ENCODE measurements at regions not wholly inside any gene's neighbourhood (a gene's known extent, or its start where the extent isn't known, plus 50 kb on each side); places are given as distances from the start of the nearest gene placed in this dataset.

- Histone ChIP-seq H3K36me3 (replicated peaks in 1 of 2) (no peaks in the 10 kb centered on the region), H3K9me3 (replicated peaks in 1 of 3) (no peaks in the 10 kb centered on the region), H3K4me3 (no peak overlapping the region), H3K27ac (no peak overlapping the region), H3K4me1 (replicated peaks in 1 of 2) (no peaks in the 10 kb centered on the region), H3K27me3 (no peaks in the 10 kb centered on the region)
- no peak for DNase-seq
- intact Hi-C loops (cut with DNase I): no loop called here
- 44 to 71% (median 57%) methylated on average over 2 of the region's 2 CpGs for WGBS, 4 donors
- no peak for TF ChIP-seq POLR2A (IDR thresholded peaks at IDR 0.05)
- no peak for TF ChIP-seq CTCF (IDR thresholded peaks at IDR 0.05)
Measured at GRCh38 chr3:162072656-162073164, 576.1 kb downstream of the OTOL1 start.

GRCh38 chr3:162073422-162073975 lies 576.9 kb downstream of the OTOL1 start:
- DNase-seq: no peak
- H3K36me3 ChIP-seq (replicated peaks in 1 of 2): no peaks in the 10 kb centered on the region
- no peak overlapping the region for H3K27ac ChIP-seq
- H3K27me3 ChIP-seq: no peaks in the 10 kb centered on the region
- H3K4me1 ChIP-seq (replicated peaks in 1 of 2): no peaks in the 10 kb centered on the region
- 42 to 57% (median 47%) methylated on average over 4 of the region's 4 CpGs for WGBS, 4 donors
- no peaks in the 10 kb centered on the region for H3K9me3 ChIP-seq (replicated peaks in 1 of 3)
- no peak overlapping the region for H3K4me3 ChIP-seq
- intact Hi-C loops (cut with DNase I): no loop called here
- TF ChIP-seq POLR2A (IDR thresholded peaks at IDR 0.05): no peak
- no peak for TF ChIP-seq CTCF (IDR thresholded peaks at IDR 0.05)

GRCh38 chr3:162077108-162077507 lies 580.5 kb downstream of the OTOL1 start:
- 65 to 82% (median 74%) methylated on average over 3 of the region's 3 CpGs for WGBS, 4 donors
- no peaks in the 10 kb centered on the region for H3K4me1 ChIP-seq (replicated peaks in 1 of 2)
- intact Hi-C loops (cut with DNase I): no loop called here
- H3K4me3 ChIP-seq: no peak overlapping the region
- no peaks in the 10 kb centered on the region for H3K27me3 ChIP-seq
- TF ChIP-seq CTCF (IDR thresholded peaks at IDR 0.05) (no peak), POLR2A (IDR thresholded peaks at IDR 0.05) (no peak)
- H3K27ac ChIP-seq: no peak overlapping the region
- H3K36me3 ChIP-seq (replicated peaks in 1 of 2): no peaks in the 10 kb centered on the region
- H3K9me3 ChIP-seq (replicated peaks in 1 of 3): no peaks in the 10 kb centered on the region
- DNase-seq: no peak

DNA sequence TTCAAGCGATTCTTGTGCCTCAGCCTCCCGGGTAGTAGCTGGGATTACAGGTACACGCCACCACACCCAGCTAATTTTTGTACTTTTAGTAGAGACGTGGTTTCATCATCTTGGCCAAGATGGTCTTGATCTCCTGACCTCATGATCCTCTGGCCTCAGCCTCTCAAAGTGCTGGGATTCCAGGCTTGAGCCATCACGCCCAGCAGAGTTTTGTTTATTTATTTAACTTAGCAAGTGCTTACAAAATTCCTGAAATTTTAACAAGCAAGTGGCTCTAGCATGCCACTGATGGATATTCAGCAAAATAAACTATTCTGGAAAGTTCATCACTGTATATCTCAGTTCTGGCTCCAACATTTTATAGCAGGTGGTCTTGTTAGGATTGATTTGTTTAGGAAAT lies 585.9 kb downstream of the OTOL1 start:
- Histone ChIP-seq H3K4me3 (no peak overlapping the region), H3K4me1 (replicated peaks in 1 of 2) (no peaks in the 10 kb centered on the region), H3K27me3 (no peaks in the 10 kb centered on the region), H3K36me3 (replicated peaks in 1 of 2) (no peaks in the 10 kb centered on the region), H3K27ac (no peak overlapping the region), H3K9me3 (replicated peaks in 1 of 3) (no peaks in the 10 kb centered on the region)
- WGBS, 4 donors: 57 to 80% (median 76%) methylated on average over 5 of the region's 5 CpGs
- no peak for TF ChIP-seq POLR2A (IDR thresholded peaks at IDR 0.05)
- no peak for TF ChIP-seq CTCF (IDR thresholded peaks at IDR 0.05)
- intact Hi-C loops (cut with DNase I): no loop called here
- DNase-seq: no peak
